B cell (primary cell): ENCODE measurements at regions not wholly inside any gene's neighbourhood (a gene's known extent, or its start where the extent isn't known, plus 50 kb on each side); places are given as distances from the start of the nearest gene placed in this dataset.

Experiments used
- ATAC-seq: fragments of 200-7000 bp; cut with Tn5 transposase; one replicate; pipeline ENCODE4 v1.10.0; 2021; ENCODE audit warnings: low read depth, mild to moderate bottlenecking, moderate number of reproducible peaks, moderate library complexity
- CTCF ChIA-PET: fragments of 350-600 bp; sonication (Branson Sonifier 250); formaldehyde crosslinking; loops from one replicate; lab custom pipeline; 2021; ENCODE audit warnings: antibody characterized with exemption, inconsistent platforms; lab: Charles Lee
- POLR2A ChIA-PET: fragments of 350-600 bp; sonication (Branson Sonifier 250); formaldehyde crosslinking; loops from one replicate; lab custom pipeline; 2021; ENCODE audit warnings: antibody characterized with exemption; lab: Charles Lee
- DNase-seq: peaks from one replicate; pipeline ENCODE4 v3.0.0; 2013
- H2AFZ ChIP-seq: 2 replicates; pipeline ENCODE4 v1.6.1; 2012; ENCODE audit warnings: mild to moderate bottlenecking, low read depth, low read length; ENCODE audit not compliant: insufficient read depth, poor library complexity, severe bottlenecking
- H3K27ac ChIP-seq, 2 donors: 1 replicate in 1 of 2; 2 replicates in 1 of 2; pipeline ENCODE4 v1.5.1; 2012 to 2013; ENCODE audit warnings: low read length in 2 of 2, mild to moderate bottlenecking in 2 of 2, moderate library complexity in 1 of 2
- H3K27me3 ChIP-seq, 4 experiments: fragments of 200-600 bp in 1 of 4; sonication (generic) in 1 of 4; replicated peaks in 1 of 4; 1 replicate in 2 of 4; 2 replicates in 2 of 4; pipeline versions ENCODE4 v1.6.1 to v1.7.0; 2013 to 2016; ENCODE audit warnings: low read length in 3 of 4, mild to moderate bottlenecking in 2 of 4, mixed read lengths in 1 of 4, moderate library complexity in 1 of 4; ENCODE audit not compliant: insufficient read depth in 4 of 4, control insufficient read depth in 3 of 4; ENCODE audit errors: control extremely low read depth in 1 of 4
- H3K36me3 ChIP-seq, 2 experiments: replicated peaks in 1 of 2; 1 replicate in 1 of 2; 2 replicates in 1 of 2; pipeline versions ENCODE4 v1.6.1 to v1.7.1; 2013; ENCODE audit warnings: low read length in 1 of 2; ENCODE audit not compliant: insufficient read depth in 2 of 2, control insufficient read depth in 1 of 2; ENCODE audit errors: control extremely low read depth in 1 of 2, extremely low read depth in 1 of 2
- H3K4me1 ChIP-seq, 2 donors: fragments of 200-600 bp in 1 of 2; sonication (generic) in 1 of 2; 1 replicate in 1 of 2; 2 replicates in 1 of 2; pipeline versions ENCODE4 v1.5.1 to v1.6.1; 2013 to 2017; ENCODE audit warnings: low read length in 2 of 2; ENCODE audit not compliant: control insufficient read depth in 2 of 2, insufficient read depth in 2 of 2
- H3K4me2 ChIP-seq: replicated peaks from 2 replicates; pipeline ENCODE3; 2012; ENCODE audit warnings: mild to moderate bottlenecking, low read depth, low read length; ENCODE audit not compliant: poor library complexity, severe bottlenecking
- H3K4me3 ChIP-seq, 5 experiments: fragments of 200-600 bp in 1 of 5; sonication (generic) in 1 of 5; 1 replicate in 3 of 5; 2 replicates in 2 of 5; pipeline versions ENCODE4 v1.5.1 to v1.7.0; 2011 to 2016; ENCODE audit warnings: low read length in 4 of 5, mild to moderate bottlenecking in 4 of 5, low read depth in 2 of 5, control low read depth in 1 of 5, moderate library complexity in 1 of 5; ENCODE audit not compliant: insufficient read depth in 1 of 5; ENCODE audit errors: control extremely low read depth in 1 of 5, extremely low read depth in 1 of 5
- H3K79me2 ChIP-seq: fragments of 200-600 bp; sonication (generic); one replicate; pipeline ENCODE4 v1.6.0; 2016; ENCODE audit warnings: low read length; ENCODE audit not compliant: control insufficient read depth, insufficient read depth
- H3K9ac ChIP-seq: fragments of 200-600 bp; sonication (generic); 2 replicates; pipeline ENCODE4 v1.6.1; 2017; ENCODE audit warnings: mild to moderate bottlenecking, low read length, moderate library complexity
- H3K9me3 ChIP-seq, 3 donors: one replicate each; pipeline versions ENCODE4 v1.6.1 to v1.7.1; 2013; ENCODE audit warnings: low read length in 2 of 3; ENCODE audit not compliant: control insufficient read depth in 2 of 3, insufficient read depth in 1 of 3; ENCODE audit errors: control extremely low read depth in 1 of 3
- H4K20me1 ChIP-seq: 2 replicates; pipeline ENCODE4 v1.6.0; 2012; ENCODE audit warnings: mild to moderate bottlenecking, low read length; ENCODE audit not compliant: insufficient read depth, control insufficient read depth, poor library complexity, severe bottlenecking
- H3K27ac Mint-ChIP-seq: one replicate; pipeline ENCODE4 v1.8.0; 2021; ENCODE audit warnings: mixed read lengths
- H3K27me3 Mint-ChIP-seq: one replicate; pipeline ENCODE4 v1.8.0; 2021; ENCODE audit warnings: mixed read lengths
- H3K4me1 Mint-ChIP-seq: one replicate; pipeline ENCODE4 v1.8.0; 2021; ENCODE audit warnings: mixed read lengths
- H3K4me3 Mint-ChIP-seq: one replicate; pipeline ENCODE4 v1.8.0; 2021; ENCODE audit warnings: mixed read lengths
- H3K9me3 Mint-ChIP-seq: one replicate; pipeline ENCODE4 v1.8.0; 2022; ENCODE audit warnings: mixed read lengths; ENCODE audit not compliant: insufficient read depth
- CTCF ChIP-seq: fragments of 200-600 bp; IDR thresholded peaks from one replicate; pipeline ENCODE4 v1.8.0; 2022; ENCODE audit warnings: antibody characterized with exemption, mild to moderate bottlenecking
- EZH2 ChIP-seq: IDR thresholded peaks from 2 replicates; pipeline ENCODE4 v1.6.1; 2012; ENCODE audit warnings: borderline replicate concordance, low read depth, mild to moderate bottlenecking, moderate library complexity, low read length; ENCODE audit not compliant: insufficient read depth, poor library complexity, severe bottlenecking
- WGBS: methylation state at CpG from one replicate; pipeline ENCODE4 v1.1.5; 2013; ENCODE audit warnings: missing lambda C conversion rate; ENCODE audit not compliant: insufficient coverage; 5-methylcytosine and 5-hydroxymethylcytosine counted together
- intact Hi-C: fragments of 100-400 bp; cut with micrococcal nuclease; formaldehyde crosslinking; loops from one replicate; pipeline ENCODE4 v1.10.0; 2022

- no peaks in the 10 kb centered on the region for H3K36me3 ChIP-seq
- H4K20me1 ChIP-seq: no peaks in the 10 kb centered on the region
- no peak overlapping the region for H2AFZ ChIP-seq
- no CpG with 5 or more reads among the region's 2 CpGs for WGBS
- no peaks in the 10 kb centered on the region for H3K79me2 ChIP-seq
- H3K4me3 Mint-ChIP-seq: no peak overlapping the region
- H3K9me3 Mint-ChIP-seq: no peaks in the 10 kb centered on the region
- intact Hi-C loops: no loop called here
- no peak overlapping the region for H3K27ac Mint-ChIP-seq
- H3K4me1 Mint-ChIP-seq: peaks cover 4% of the 10 kb centered on the region
- H3K27me3 ChIP-seq: peaks cover 0 to 5% (median 0%) of the 10 kb centered on the region in 4 experiments
- ATAC-seq (no peak), DNase-seq (no peak)
- ChIA-PET CTCF (interaction anchor here (0.7 kb wide), 1 partner anchor 169 kb away, joined by 4 read pairs; no protein-coding TSS in a partner anchor), POLR2A (no interaction called here)
- peaks cover 0 to 3% of the 10 kb centered on the region in 2 donors for H3K4me1 ChIP-seq
- no peak overlapping the region for H3K27ac ChIP-seq
- H3K9me3 ChIP-seq: no peaks in the 10 kb centered on the region
- H3K27me3 Mint-ChIP-seq: peaks cover 27% of the 10 kb centered on the region
- no peak for TF ChIP-seq CTCF
- no peak for TF ChIP-seq EZH2
- H3K9ac ChIP-seq: no peak overlapping the region
- H3K4me2 ChIP-seq: no peak overlapping the region
- H3K4me3 ChIP-seq: no peak overlapping the region
These were observed 171.4 kb downstream of the TLE1 start for GRCh38 chr9:81517954-81518353.

- no peaks in the 10 kb centered on the region for H3K79me2 ChIP-seq
- peaks cover 0 to 6% of the 10 kb centered on the region in 2 donors for H3K4me1 ChIP-seq
- intact Hi-C loops: no loop called here
- H3K27ac ChIP-seq: no peak overlapping the region
- no peak overlapping the region for H3K4me3 Mint-ChIP-seq
- no peak overlapping the region for H3K27ac Mint-ChIP-seq
- POLR2A ChIA-PET: no interaction called here
- H3K9me3 ChIP-seq: peaks cover 0 to 4% (median 0%) of the 10 kb centered on the region in 3 donors
- no peak overlapping the region for H2AFZ ChIP-seq
- no peak overlapping the region for H3K4me3 ChIP-seq
- no peak for ATAC-seq
- no peak for DNase-seq
- no peaks in the 10 kb centered on the region for H3K9me3 Mint-ChIP-seq
- peaks cover 40% of the 10 kb centered on the region for H3K27me3 Mint-ChIP-seq
- H4K20me1 ChIP-seq: no peaks in the 10 kb centered on the region
- H3K9ac ChIP-seq: no peak overlapping the region
- TF ChIP-seq EZH2 (no peak), CTCF (no peak)
- peaks cover 4% of the 10 kb centered on the region for H3K4me1 Mint-ChIP-seq
- CTCF ChIA-PET: interaction anchor here (0.6 to 1.4 kb wide), 3 partner anchors 8 to 174 kb away, joined by 3 to 4 read pairs (median 3); no protein-coding TSS in a partner anchor
- no peak overlapping the region for H3K4me2 ChIP-seq
- H3K27me3 ChIP-seq: peaks cover 0 to 6% (median 1%) of the 10 kb centered on the region in 4 experiments
- WGBS: no CpG with 5 or more reads among the region's 2 CpGs
- H3K36me3 ChIP-seq: no peaks in the 10 kb centered on the region
These were observed 176.3 kb downstream of the TLE1 start for GRCh38 chr9:81513059-81513458.
